MM.1S (cell line): ENCODE measurements at regions not wholly inside any gene's neighbourhood (a gene's known extent, or its start where the extent isn't known, plus 50 kb on each side); places are given as distances from the start of the nearest gene placed in this dataset.

Experiments used
- DNase-seq: peaks from one replicate; pipeline ENCODE4 v3.0.0-alpha.2; 2015
- H2AFZ ChIP-seq: fragments of 300-600 bp; sonication (generic); 2 replicates; pipeline ENCODE4 v1.6.0; 2016; ENCODE audit warnings: antibody characterized with exemption, low read length
- H3F3A ChIP-seq: fragments of 300-600 bp; sonication (generic); 2 replicates; pipeline ENCODE4 v1.6.1; 2016; ENCODE audit warnings: mild to moderate bottlenecking, antibody characterized with exemption, low read length, moderate library complexity, mixed read lengths; ENCODE audit not compliant: insufficient read depth
- H3K27ac ChIP-seq: fragments of 300-600 bp; sonication (generic); 2 replicates; pipeline ENCODE4 v1.5.1; 2016; ENCODE audit warnings: mild to moderate bottlenecking, low read length
- H3K27me3 ChIP-seq: fragments of 300-600 bp; sonication (generic); replicated peaks from 2 replicates; pipeline ENCODE4 v1.6.0; 2016; ENCODE audit warnings: low read length; ENCODE audit not compliant: insufficient read depth
- H3K36me3 ChIP-seq: fragments of 300-600 bp; sonication (generic); replicated peaks from 2 replicates; pipeline ENCODE4 v1.6.1; 2016; ENCODE audit warnings: mild to moderate bottlenecking, low read length, mixed read lengths; ENCODE audit not compliant: insufficient read depth
- H3K4me1 ChIP-seq: fragments of 300-600 bp; sonication (generic); 2 replicates; pipeline ENCODE4 v1.6.1; 2016; ENCODE audit warnings: low read length, mixed read lengths
- H3K4me2 ChIP-seq: fragments of 300-600 bp; sonication (generic); 2 replicates; pipeline ENCODE4 v1.6.0; 2016; ENCODE audit warnings: low read depth, low read length
- H3K4me3 ChIP-seq: fragments of 300-600 bp; sonication (generic); 2 replicates; pipeline ENCODE4 v1.5.1; 2016; ENCODE audit warnings: low read length, mixed read lengths
- H3K79me2 ChIP-seq: fragments of 300-600 bp; sonication (generic); 2 replicates; pipeline ENCODE4 v1.6.1; 2016; ENCODE audit warnings: mixed run types, low read length, mixed read lengths
- H3K9ac ChIP-seq: fragments of 300-600 bp; sonication (generic); 2 replicates; pipeline ENCODE4 v1.6.1; 2016; ENCODE audit warnings: low read length, mixed read lengths
- H3K9me2 ChIP-seq: fragments of 300-600 bp; sonication (generic); replicated peaks from 2 replicates; pipeline ENCODE4 v1.6.1; 2016; ENCODE audit warnings: mild to moderate bottlenecking, low read length, mixed read lengths; ENCODE audit not compliant: insufficient read depth
- H3K9me3 ChIP-seq: fragments of 300-600 bp; sonication (generic); replicated peaks from 2 replicates; pipeline ENCODE4 v1.6.1; 2016; ENCODE audit warnings: mild to moderate bottlenecking, low read length, mixed read lengths; ENCODE audit not compliant: insufficient read depth
- H4K20me1 ChIP-seq: fragments of 300-600 bp; sonication (generic); 2 replicates; pipeline ENCODE4 v1.6.1; 2016; ENCODE audit warnings: mild to moderate bottlenecking, low read length, moderate library complexity, mixed read lengths; ENCODE audit not compliant: insufficient read depth
- CTCF ChIP-seq: fragments of 300-600 bp; sonication (generic); IDR thresholded peaks from 2 replicates; pipeline ENCODE4 v1.5.1; 2016; ENCODE audit warnings: antibody characterized with exemption, low read length, mixed read lengths
- EZH2 ChIP-seq: fragments of 300-600 bp; sonication (generic); optimal IDR thresholded peaks from 2 replicates; pipeline ENCODE3; 2017; ENCODE audit warnings: low read depth, mild to moderate bottlenecking, antibody characterized with exemption, low read length, mixed read lengths
- EZH2phosphoT487 ChIP-seq: fragments of 300-600 bp; sonication (generic); IDR thresholded peaks from 2 replicates; pipeline ENCODE4 v1.6.1; 2018; ENCODE audit warnings: antibody characterized with exemption, low read length

GRCh38 chr1:244303610-244303969 lies 148.1 kb downstream of the ADSS2 start:
- H3F3A ChIP-seq: peaks cover 8% of the 10 kb centered on the region
- no peaks in the 10 kb centered on the region for H3K79me2 ChIP-seq
- H3K9me2 ChIP-seq: no peaks in the 10 kb centered on the region
- H3K4me1 ChIP-seq: no peaks in the 10 kb centered on the region
- no peaks in the 10 kb centered on the region for H4K20me1 ChIP-seq
- H3K27ac ChIP-seq: no peak overlapping the region
- H3K9me3 ChIP-seq: no peaks in the 10 kb centered on the region
- no peak overlapping the region for H3K4me2 ChIP-seq
- TF ChIP-seq EZH2phosphoT487 (no peak), CTCF (no peak), EZH2 (no peak)
- no peak overlapping the region for H3K9ac ChIP-seq
- no peak overlapping the region for H2AFZ ChIP-seq
- no peak overlapping the region for H3K4me3 ChIP-seq
- H3K36me3 ChIP-seq: no peaks in the 10 kb centered on the region
- no peaks in the 10 kb centered on the region for H3K27me3 ChIP-seq
- no peak for DNase-seq

- TF ChIP-seq CTCF (no peak), EZH2phosphoT487 (no peak), EZH2 (no peak)
- no peak overlapping the region for H3K4me2 ChIP-seq
- no peak overlapping the region for H3K9ac ChIP-seq
- H3K9me2 ChIP-seq: no peaks in the 10 kb centered on the region
- no peaks in the 10 kb centered on the region for H3K4me1 ChIP-seq
- no peak for DNase-seq
- H4K20me1 ChIP-seq: no peaks in the 10 kb centered on the region
- no peak overlapping the region for H2AFZ ChIP-seq
- H3K9me3 ChIP-seq: no peaks in the 10 kb centered on the region
- H3K36me3 ChIP-seq: no peaks in the 10 kb centered on the region
- peaks cover 5% of the 10 kb centered on the region for H3F3A ChIP-seq
- no peaks in the 10 kb centered on the region for H3K79me2 ChIP-seq
- no peaks in the 10 kb centered on the region for H3K27me3 ChIP-seq
- H3K27ac ChIP-seq: no peak overlapping the region
- no peak overlapping the region for H3K4me3 ChIP-seq
Observed at GRCh38 chr1:244304156-244304555, 147.6 kb downstream of the ADSS2 start.

- no peaks in the 10 kb centered on the region for H3K9me3 ChIP-seq
- H3K79me2 ChIP-seq: no peaks in the 10 kb centered on the region
- no peak overlapping the region for H3K27ac ChIP-seq
Observed at GRCh38 chr1:244304656-244305055, 147.1 kb downstream of the ADSS2 start.

More at GRCh38 chr1:244304656-244305055, 147.1 kb downstream of the ADSS2 start:
- Histone ChIP-seq H3K9ac (no peak overlapping the region), H3F3A (peaks cover under 1% of the 10 kb centered on the region; the same call in 1 of the 2 replicates), H3K36me3 (no peaks in the 10 kb centered on the region), H3K4me1 (no peaks in the 10 kb centered on the region), H3K9me2 (no peaks in the 10 kb centered on the region), H3K27me3 (no peaks in the 10 kb centered on the region), H3K4me3 (no peak overlapping the region), H2AFZ (no peak overlapping the region), H4K20me1 (no peaks in the 10 kb centered on the region), H3K4me2 (no peak overlapping the region)
- TF ChIP-seq CTCF: no peak
- TF ChIP-seq EZH2phosphoT487: no peak
- no peak for TF ChIP-seq EZH2
- no peak for DNase-seq
